ENCODE measurements at regions not wholly inside any gene's neighbourhood (a gene's known extent, or its start where the extent isn't known, plus 50 kb on each side); places are given as distances from the start of the nearest gene placed in this dataset.

DNA sequence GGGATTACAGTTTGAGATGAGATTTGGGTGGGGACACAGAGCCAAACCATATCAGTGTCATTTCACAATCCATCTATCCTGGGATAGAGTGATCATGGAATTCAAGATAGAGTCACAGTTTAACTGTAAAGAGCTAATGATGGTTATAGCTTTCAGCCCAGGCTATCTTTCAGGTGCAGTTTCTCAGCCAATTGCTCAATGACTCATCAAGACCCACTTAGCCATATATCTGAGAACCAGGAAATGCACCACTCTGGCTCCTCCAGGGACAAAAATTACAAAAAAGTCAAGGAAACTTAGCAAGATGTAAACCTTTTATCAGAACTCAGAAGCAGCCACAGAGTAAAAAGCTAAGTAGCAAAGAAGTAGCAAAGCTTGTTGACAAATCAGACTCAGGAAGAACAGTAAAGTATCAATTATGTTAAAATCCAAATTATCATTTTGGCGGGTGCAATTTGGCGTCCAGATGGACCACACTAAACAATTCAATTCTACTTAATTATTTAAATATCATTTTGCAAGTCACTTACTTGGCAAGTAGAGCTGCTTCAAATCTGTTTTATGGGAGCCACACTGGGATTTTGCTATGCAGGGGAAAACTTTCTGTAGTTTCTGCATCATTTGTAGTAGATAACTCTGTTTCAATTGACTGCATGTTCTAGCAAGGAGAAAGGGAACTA is 169.4 kb downstream of the TLE1 start:
- FAIRE-seq, result no peak
- H3K4me3 ChIP-seq (ENCODE audit: control insufficient read depth in 2 of 3, extremely low read depth in 1 of 3, insufficient read depth in 2 of 3, low read depth in 1 of 3, low read length in 3 of 3), result no peak overlapping the region
- no peaks in the 10 kb centered on the region for H3K27me3 ChIP-seq (ENCODE audit: control insufficient read depth, extremely low read depth, insufficient read depth, low read length)
- no peak for DNase-seq (ENCODE audit: low read depth, low spot score)
- H4K20me1 ChIP-seq (ENCODE audit: control insufficient read depth, extremely low read depth, insufficient read depth, low read length), result no peaks in the 10 kb centered on the region
- no peaks in the 10 kb centered on the region for H3K79me2 ChIP-seq (ENCODE audit: control insufficient read depth, insufficient read depth, low read length)
- H3K9me3 ChIP-seq (ENCODE audit: control insufficient read depth, low read depth, low read length), result no peaks in the 10 kb centered on the region
- H3K9me1 ChIP-seq (ENCODE audit: control insufficient read depth, extremely low read depth, insufficient read depth, low read length), result no peaks in the 10 kb centered on the region
- dilution Hi-C loops (cut with MboI; ENCODE audit: extremely low pct_ligation_motif_present, low sequenced_read_pairs), result no loop called here
- no peak overlapping the region for H2AFZ ChIP-seq (ENCODE audit: control insufficient read depth, low read length)
- peaks cover 4% of the 10 kb centered on the region for H3K4me1 ChIP-seq (ENCODE audit: control insufficient read depth, extremely low read depth, insufficient read depth, low read length)
- H3K27ac ChIP-seq (ENCODE audit: control insufficient read depth, insufficient read depth, low read length), result no peak overlapping the region
- H3K9ac ChIP-seq (ENCODE audit: control insufficient read depth, extremely low read depth, insufficient read depth, low read length), result no peak overlapping the region
- H3K36me3 ChIP-seq (ENCODE audit: control insufficient read depth in 2 of 2, extremely low read depth in 1 of 2, insufficient read depth in 2 of 2, low read length in 2 of 2), result no peaks in the 10 kb centered on the region
- H3K4me2 ChIP-seq (ENCODE audit: control insufficient read depth, extremely low read depth, insufficient read depth, low read depth, low read length), result no peak overlapping the region
- TF ChIP-seq EZH2 (IDR thresholded peaks at IDR 0.05; ENCODE audit: low read length), result no peak
- TF ChIP-seq, protein P1, sequence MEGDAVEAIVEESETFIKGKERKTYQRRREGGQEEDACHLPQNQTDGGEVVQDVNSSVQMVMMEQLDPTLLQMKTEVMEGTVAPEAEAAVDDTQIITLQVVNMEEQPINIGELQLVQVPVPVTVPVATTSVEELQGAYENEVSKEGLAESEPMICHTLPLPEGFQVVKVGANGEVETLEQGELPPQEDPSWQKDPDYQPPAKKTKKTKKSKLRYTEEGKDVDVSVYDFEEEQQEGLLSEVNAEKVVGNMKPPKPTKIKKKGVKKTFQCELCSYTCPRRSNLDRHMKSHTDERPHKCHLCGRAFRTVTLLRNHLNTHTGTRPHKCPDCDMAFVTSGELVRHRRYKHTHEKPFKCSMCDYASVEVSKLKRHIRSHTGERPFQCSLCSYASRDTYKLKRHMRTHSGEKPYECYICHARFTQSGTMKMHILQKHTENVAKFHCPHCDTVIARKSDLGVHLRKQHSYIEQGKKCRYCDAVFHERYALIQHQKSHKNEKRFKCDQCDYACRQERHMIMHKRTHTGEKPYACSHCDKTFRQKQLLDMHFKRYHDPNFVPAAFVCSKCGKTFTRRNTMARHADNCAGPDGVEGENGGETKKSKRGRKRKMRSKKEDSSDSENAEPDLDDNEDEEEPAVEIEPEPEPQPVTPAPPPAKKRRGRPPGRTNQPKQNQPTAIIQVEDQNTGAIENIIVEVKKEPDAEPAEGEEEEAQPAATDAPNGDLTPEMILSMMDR (optimal IDR thresholded peaks at IDR 0.05 in 1 of 3, IDR thresholded peaks at IDR 0.05 in 1 of 3, conservative IDR thresholded peaks at IDR 0.05 in 1 of 3; ENCODE audit: extremely low read depth in 1 of 3, insufficient read depth in 2 of 3, low read length in 3 of 3), result no peak

DNA sequence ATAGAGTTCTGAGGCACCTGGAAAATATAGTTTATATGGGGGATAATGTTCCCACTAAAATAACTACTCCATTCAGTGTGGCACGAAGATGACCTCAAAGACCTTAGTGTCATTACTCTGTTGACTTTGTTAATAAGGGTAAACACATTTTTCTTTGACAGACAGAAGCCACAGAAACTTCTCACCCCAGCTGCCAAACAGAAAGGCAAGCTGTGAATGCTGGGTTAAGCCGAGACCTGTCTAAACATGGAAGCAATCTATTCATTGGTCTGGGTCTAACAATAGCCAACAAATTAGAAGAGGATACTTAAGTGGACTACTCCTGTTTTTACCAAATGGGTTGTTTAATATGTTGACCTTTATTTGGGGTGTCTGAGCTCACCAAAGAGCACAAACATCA is 171.4 kb downstream of the TLE1 start:
- TF ChIP-seq EZH2 (IDR thresholded peaks at IDR 0.05; ENCODE audit: low read length), result no peak
- TF ChIP-seq, protein P1 (optimal IDR thresholded peaks at IDR 0.05 in 1 of 3, IDR thresholded peaks at IDR 0.05 in 1 of 3, conservative IDR thresholded peaks at IDR 0.05 in 1 of 3; ENCODE audit: extremely low read depth in 1 of 3, insufficient read depth in 2 of 3, low read length in 3 of 3), result no peak
- Histone ChIP-seq H3K27ac (ENCODE audit: control insufficient read depth, insufficient read depth, low read length) (no peak overlapping the region), H2AFZ (ENCODE audit: control insufficient read depth, low read length) (no peak overlapping the region), H3K4me1 (ENCODE audit: control insufficient read depth, extremely low read depth, insufficient read depth, low read length) (peaks cover under 1% of the 10 kb centered on the region), H3K79me2 (ENCODE audit: control insufficient read depth, insufficient read depth, low read length) (no peaks in the 10 kb centered on the region), H3K4me2 (ENCODE audit: control insufficient read depth, extremely low read depth, insufficient read depth, low read depth, low read length) (no peak overlapping the region), H3K9ac (ENCODE audit: control insufficient read depth, extremely low read depth, insufficient read depth, low read length) (no peak overlapping the region), H4K20me1 (ENCODE audit: control insufficient read depth, extremely low read depth, insufficient read depth, low read length) (no peaks in the 10 kb centered on the region), H3K9me3 (ENCODE audit: control insufficient read depth, low read depth, low read length) (no peaks in the 10 kb centered on the region), H3K9me1 (ENCODE audit: control insufficient read depth, extremely low read depth, insufficient read depth, low read length) (no peaks in the 10 kb centered on the region), H3K36me3 (ENCODE audit: control insufficient read depth in 2 of 2, extremely low read depth in 1 of 2, insufficient read depth in 2 of 2, low read length in 2 of 2) (no peaks in the 10 kb centered on the region), H3K4me3 (ENCODE audit: control insufficient read depth in 2 of 3, extremely low read depth in 1 of 3, insufficient read depth in 2 of 3, low read depth in 1 of 3, low read length in 3 of 3) (no peak overlapping the region), H3K27me3 (ENCODE audit: control insufficient read depth, extremely low read depth, insufficient read depth, low read length) (no peaks in the 10 kb centered on the region)
- no peak for FAIRE-seq
- DNase-seq (ENCODE audit: low read depth, low spot score), result no peak
- dilution Hi-C loops (cut with MboI; ENCODE audit: extremely low pct_ligation_motif_present, low sequenced_read_pairs), result no loop called here
